MM.1S (cell line): ENCODE measurements at regions not wholly inside any gene's neighbourhood (a gene's known extent, or its start where the extent isn't known, plus 50 kb on each side); places are given as distances from the start of the nearest gene placed in this dataset.

Experiments used
- CTCF ChIP-seq: fragments of 300-600 bp; sonication (generic); IDR thresholded peaks from 2 replicates; pipeline ENCODE4 v1.5.1; 2016; ENCODE audit warnings: antibody characterized with exemption, low read length, mixed read lengths
- EZH2phosphoT487 ChIP-seq: fragments of 300-600 bp; sonication (generic); IDR thresholded peaks from 2 replicates; pipeline ENCODE4 v1.6.1; 2018; ENCODE audit warnings: antibody characterized with exemption, low read length

- no peak for TF ChIP-seq CTCF
- no peak for TF ChIP-seq EZH2phosphoT487
Observed at GRCh38 chr11:135035282-135035681, 623.2 kb upstream of the B3GAT1 start.
